ENCODE measurements at regions not wholly inside any gene's neighbourhood (a gene's known extent, or its start where the extent isn't known, plus 50 kb on each side); places are given as distances from the start of the nearest gene placed in this dataset.

DNA sequence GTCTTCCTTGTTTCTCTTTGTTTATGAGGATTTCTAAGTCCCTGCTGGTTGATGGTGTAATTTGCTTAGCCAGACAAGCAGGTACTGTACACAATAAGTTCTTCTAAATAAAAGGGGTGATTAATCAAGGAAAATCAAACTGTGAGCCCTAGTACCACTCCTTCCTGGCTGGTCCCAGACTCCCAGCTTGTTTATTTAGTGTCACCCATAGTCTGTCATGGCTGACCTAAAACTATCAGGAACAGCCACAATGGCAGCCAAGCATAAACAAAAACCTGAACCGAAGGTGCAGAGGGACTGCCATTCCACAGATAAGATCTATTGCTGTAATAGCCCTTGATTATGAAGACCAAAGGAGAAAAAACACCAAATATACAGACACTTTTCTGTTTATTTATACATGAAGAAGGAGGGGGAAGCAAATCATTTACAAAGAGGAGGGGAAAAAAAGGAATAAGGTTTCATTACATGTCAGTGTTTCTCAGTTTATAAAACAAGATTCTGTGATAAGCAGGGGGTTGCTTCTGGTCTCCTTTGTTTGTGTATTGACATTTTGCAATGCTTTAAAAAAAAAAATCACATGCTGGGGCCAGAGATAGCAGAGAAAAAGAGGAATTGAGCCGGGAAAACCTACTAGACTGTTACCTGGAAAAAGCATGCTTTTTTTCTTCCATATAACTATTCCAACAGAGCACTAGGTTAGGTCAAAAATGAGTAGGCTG, 182.4 kb upstream of the DPH6 start:
- DNase-seq: no peak

DNA sequence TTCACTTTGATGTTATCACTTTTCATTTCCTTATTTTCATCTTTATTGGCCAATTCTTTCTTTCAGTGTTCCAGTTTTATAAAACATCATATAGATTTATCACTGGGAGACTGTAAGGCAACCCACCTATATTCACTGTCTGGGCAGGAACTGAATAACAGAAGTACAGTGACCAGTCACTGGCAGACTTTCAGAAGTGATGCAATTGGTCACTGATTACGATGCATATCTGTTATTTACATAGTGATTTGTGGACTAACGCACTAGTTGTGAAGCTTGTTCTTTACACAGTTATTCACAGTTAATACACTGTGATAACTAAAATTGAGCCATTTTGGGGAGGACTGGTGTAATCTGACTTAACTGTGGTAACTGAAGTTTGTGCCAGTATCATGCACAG, 190.2 kb upstream of the DPH6 start:
- DNase-seq: no peak

GRCh38 chr15:35737441-35737840, 191.5 kb upstream of the DPH6 start:
- peak; percentile 49 for DNase-seq

- DNase-seq: peak; percentile 58
Observed at GRCh38 chr15:35738370-35738769, 192.4 kb upstream of the DPH6 start.

DNA sequence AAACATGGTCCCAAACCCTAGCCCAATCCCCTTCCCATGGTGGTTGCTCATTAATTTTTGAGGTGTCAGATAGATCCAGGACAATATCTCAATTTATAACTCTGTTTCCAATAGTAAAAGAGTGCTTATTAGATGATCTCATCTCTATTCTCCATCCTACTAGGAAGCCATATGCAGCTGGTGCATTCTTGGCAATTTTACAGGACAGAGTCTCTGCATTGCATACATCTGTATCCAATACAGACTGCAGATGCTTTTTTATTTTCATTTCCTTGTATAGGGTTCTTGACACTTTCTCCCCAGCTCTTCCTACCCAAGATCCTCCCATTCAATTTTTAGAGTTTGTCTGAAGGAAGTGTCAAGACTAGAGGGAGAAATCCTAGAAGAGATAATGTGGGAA, 194.8 kb upstream of the DPH6 start:
- peak; percentile 77 for DNase-seq

- no peak for DNase-seq
Observed at GRCh38 chr15:35741395-35741794, 195.4 kb upstream of the DPH6 start.

GRCh38 chr15:35741881-35742280, 195.9 kb upstream of the DPH6 start:
- no peak for DNase-seq

- no peak for DNase-seq
Observed at GRCh38 chr15:35743321-35743720, 197.4 kb upstream of the DPH6 start.

DNA sequence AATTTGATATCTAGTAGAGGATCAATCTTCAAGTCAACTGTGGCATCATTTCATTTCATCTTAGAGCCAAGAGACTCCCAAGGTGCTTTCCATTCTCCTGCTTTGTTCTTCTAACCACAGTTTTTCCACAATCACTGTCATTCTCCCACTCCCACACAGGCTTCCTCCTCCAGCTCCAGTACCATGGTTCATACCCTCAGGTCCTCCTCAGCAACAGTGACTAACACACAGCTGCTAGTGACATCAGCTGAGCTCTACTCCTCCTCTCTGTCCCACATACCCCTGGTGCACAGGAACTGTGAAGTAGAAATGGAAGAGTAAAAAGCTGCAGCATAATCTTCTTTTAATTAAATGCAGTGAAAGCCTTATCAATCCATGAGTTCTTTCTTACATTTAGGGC, 200.2 kb upstream of the DPH6 start:
- DNase-seq: peak; percentile 11

DNA sequence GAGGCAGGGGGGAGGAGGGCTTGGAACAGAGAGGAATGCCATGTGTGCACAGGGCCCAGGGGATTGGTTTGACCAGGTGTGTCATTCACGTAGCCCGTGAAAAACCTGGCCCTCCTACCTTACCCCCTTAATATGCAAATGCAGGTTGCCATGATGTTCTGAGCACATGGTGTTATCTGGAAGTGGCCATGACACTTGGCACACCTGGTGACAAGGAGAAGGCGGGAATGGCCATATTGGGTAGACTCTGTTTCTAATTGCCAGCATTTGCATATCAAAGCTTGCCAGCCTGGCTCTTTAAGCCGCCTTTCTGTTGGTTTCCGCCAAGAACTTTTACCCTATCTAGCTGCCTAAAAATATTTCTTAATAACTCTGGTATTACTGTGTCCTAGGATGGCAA, 202.1 kb upstream of the DPH6 start:
- DNase-seq: no peak

DNA sequence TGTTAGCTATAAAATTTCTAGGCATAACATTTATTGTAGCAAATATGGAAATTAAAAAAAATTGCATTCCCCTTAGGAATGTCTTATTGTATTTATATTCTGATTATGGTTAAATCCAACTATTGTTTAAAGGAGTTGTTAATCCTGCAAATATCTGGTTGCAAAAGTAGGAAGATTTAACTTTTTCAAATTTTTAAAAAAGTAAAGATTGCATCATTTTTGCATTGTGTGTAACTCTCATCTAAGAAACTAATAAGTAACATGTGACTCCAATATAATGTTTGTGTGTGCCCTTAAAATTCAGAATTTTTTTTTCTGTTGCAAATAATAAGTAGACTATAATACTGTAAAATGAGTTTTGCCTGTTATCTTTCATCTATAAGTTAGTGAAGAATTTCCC, 204.1 kb upstream of the DPH6 start:
- no peak for DNase-seq

- peak; percentile 75 for DNase-seq
Observed at GRCh38 chr15:35751413-35752133, 205.6 kb upstream of the DPH6 start.

- no peak for DNase-seq
Observed at GRCh38 chr15:35752134-35752466, 206.1 kb upstream of the DPH6 start.

GRCh38 chr15:35753486-35753885, 207.5 kb upstream of the DPH6 start:
- peak; percentile 36 for DNase-seq

GRCh38 chr15:35755237-35755802, 209.4 kb upstream of the DPH6 start:
- peak; percentile 28 for DNase-seq

GRCh38 chr15:35756623-35757022, 210.7 kb upstream of the DPH6 start:
- no peak for DNase-seq

DNA sequence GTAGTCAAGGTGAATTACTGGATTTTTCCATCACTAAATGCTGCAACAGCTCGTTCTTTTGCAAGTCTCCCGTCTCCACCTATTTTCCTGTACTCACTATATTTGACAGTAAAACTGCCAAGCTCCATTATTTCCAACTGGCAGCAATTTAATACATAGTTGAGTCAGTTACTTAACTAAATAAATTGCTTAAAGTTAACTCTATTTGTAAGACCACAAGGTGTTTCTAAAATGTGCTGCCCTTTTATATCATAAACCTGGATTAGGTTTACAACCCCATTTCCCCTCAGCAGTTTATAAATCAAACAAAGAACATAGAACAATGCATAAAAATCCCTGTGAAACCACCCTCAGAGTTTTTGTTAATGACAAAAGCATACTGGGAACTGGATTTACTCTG, 211.4 kb upstream of the DPH6 start:
- DNase-seq: no peak

DNA sequence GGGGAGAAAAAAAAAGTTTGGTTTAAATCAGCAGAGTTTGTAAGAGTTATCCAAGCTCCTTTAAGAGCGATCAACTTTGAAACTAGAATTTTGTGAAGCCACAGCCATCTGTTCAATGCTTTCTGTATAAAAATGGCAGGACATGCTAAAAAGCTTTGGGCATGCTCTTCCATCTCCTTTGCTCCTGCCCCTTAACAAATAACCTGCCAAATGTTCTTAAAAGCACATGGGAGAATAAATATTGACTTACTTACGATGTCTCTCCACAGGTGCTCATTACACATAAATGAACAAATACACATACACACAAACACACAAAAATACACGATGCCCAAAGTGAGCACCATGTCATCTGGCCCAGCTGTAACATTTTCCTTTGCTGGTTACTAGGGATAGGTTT, 211.8 kb upstream of the DPH6 start:
- no peak for DNase-seq

GRCh38 chr15:35764661-35765519, 218.9 kb upstream of the DPH6 start:
- no peak for DNase-seq

GRCh38 chr15:35768949-35769348, 223.0 kb upstream of the DPH6 start:
- DNase-seq: no peak

DNA sequence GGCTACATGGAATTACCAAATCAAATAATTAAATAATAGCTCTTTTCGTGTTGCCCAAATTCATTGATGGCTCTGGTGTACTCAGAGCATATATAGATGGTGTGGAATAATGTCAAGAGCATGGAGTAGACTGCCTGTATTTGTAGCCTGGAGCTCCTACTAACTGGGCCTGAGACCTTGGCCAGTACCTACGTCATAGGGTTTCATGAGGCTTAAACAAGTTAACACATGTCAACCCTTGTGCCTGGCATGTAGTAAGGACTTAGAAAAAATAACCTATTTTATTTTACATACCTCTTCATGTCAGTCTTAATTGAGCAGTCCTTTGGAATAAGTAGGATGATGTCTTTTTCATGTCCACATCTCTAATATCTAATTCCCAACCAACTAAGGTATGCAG, 223.7 kb upstream of the DPH6 start:
- DNase-seq: no peak

GRCh38 chr15:35771746-35772442, 225.9 kb upstream of the DPH6 start:
- no peak for DNase-seq

- no peak for DNase-seq
Observed at GRCh38 chr15:35774653-35775052, 228.7 kb upstream of the DPH6 start.

Data from fibroblast of skin of back (primary cell).